Spinal cord (tissue), 9 donors: ENCODE measurements at regions not wholly inside any gene's neighbourhood (a gene's known extent, or its start where the extent isn't known, plus 50 kb on each side); places are given as distances from the start of the nearest gene placed in this dataset.
A peak's percentile ranks its signal among the peaks of the same experiment; 100 is the strongest.
"Not testable (repeated sequence)": the region's sequence is repeated elsewhere in the genome, so short reads cannot be mapped to it uniquely, and the experiment has no call there.

Source experiments
- DNase-seq, 6 donors: peaks; one replicate each; pipeline versions ENCODE4 v3.0.0 to v3.0.0-alpha.2; 2013 to 2015; ENCODE audit warnings: low spot score in 6 of 6, low read depth in 4 of 6
- H3K27ac ChIP-seq: one replicate; pipeline ENCODE4 v1.5.1; 2013; ENCODE audit warnings: low read depth, low read length, control low read depth
- H3K27me3 ChIP-seq: one replicate; pipeline ENCODE4 v1.6.1; 2013; ENCODE audit warnings: low read length; ENCODE audit not compliant: control insufficient read depth, insufficient read depth
- H3K36me3 ChIP-seq: one replicate; pipeline ENCODE4 v1.6.1; 2013; ENCODE audit warnings: low read length; ENCODE audit not compliant: control insufficient read depth, insufficient read depth
- H3K4me1 ChIP-seq: one replicate; pipeline ENCODE4 v1.6.1; 2013; ENCODE audit warnings: low read length; ENCODE audit not compliant: control insufficient read depth, insufficient read depth
- H3K4me3 ChIP-seq: one replicate; pipeline ENCODE4 v1.5.1; 2013; ENCODE audit warnings: low read depth, low read length, control low read depth
- H3K9me3 ChIP-seq: one replicate; pipeline ENCODE4 v1.6.1; 2013; ENCODE audit warnings: low read length; ENCODE audit not compliant: control insufficient read depth, insufficient read depth
- WGBS: methylation state at CpG from one replicate; pipeline ENCODE4 v1.1.5; 2013; ENCODE audit warnings: missing lambda C conversion rate; ENCODE audit not compliant: insufficient coverage; 5-methylcytosine and 5-hydroxymethylcytosine counted together
- donor health status: healthy.

GRCh38 chr2:91536549-91537263, 2845.2 kb downstream of the RPIA start:
- not testable (repeated sequence) for DNase-seq

GRCh38 chr2:91549316-91549715, 2857.8 kb downstream of the RPIA start:
- H3K9me3 ChIP-seq, H3K27ac ChIP-seq, H3K4me1 ChIP-seq, H3K36me3 ChIP-seq, H3K4me3 ChIP-seq, H3K27me3 ChIP-seq: not testable (repeated sequence)
- 77% methylated on average over 6 of the region's 6 CpGs for WGBS
- DNase-seq = peak in 1 of 6 donors; percentile 0

More at GRCh38 chr2:91536549-91537263, 2845.2 kb downstream of the RPIA start:
- WGBS = 87% methylated on average over 4 of the region's 17 CpGs
- H3K36me3 ChIP-seq, H3K4me3 ChIP-seq, H3K4me1 ChIP-seq, H3K9me3 ChIP-seq, H3K27ac ChIP-seq, H3K27me3 ChIP-seq: not testable (repeated sequence)

- not testable (repeated sequence) for H3K4me1 ChIP-seq, H3K27ac ChIP-seq, H3K36me3 ChIP-seq, H3K4me3 ChIP-seq, H3K9me3 ChIP-seq, DNase-seq, H3K27me3 ChIP-seq
Observed at GRCh38 chr2:91558234-91558633, 2866.8 kb downstream of the RPIA start.

GRCh38 chr2:91559269-91559668, 2867.8 kb downstream of the RPIA start:
- no CpG with 5 or more reads among the region's 1 CpG for WGBS
- not testable (repeated sequence) for H3K4me3 ChIP-seq, H3K9me3 ChIP-seq, DNase-seq, H3K27ac ChIP-seq, H3K36me3 ChIP-seq, H3K4me1 ChIP-seq, H3K27me3 ChIP-seq

- not testable (repeated sequence) for H3K27me3 ChIP-seq, H3K36me3 ChIP-seq, H3K4me1 ChIP-seq, DNase-seq, H3K4me3 ChIP-seq, H3K9me3 ChIP-seq, H3K27ac ChIP-seq
Observed at GRCh38 chr2:91559886-91560614, 2868.6 kb downstream of the RPIA start.

GRCh38 chr2:91562184-91562583, 2870.7 kb downstream of the RPIA start:
- not testable (repeated sequence) for H3K4me3 ChIP-seq, H3K27me3 ChIP-seq, DNase-seq, H3K36me3 ChIP-seq, H3K27ac ChIP-seq, H3K4me1 ChIP-seq, H3K9me3 ChIP-seq
- no CpG with 5 or more reads among the region's 2 CpGs for WGBS

GRCh38 chr2:91564700-91565099, 2873.2 kb downstream of the RPIA start:
- H3K4me3 ChIP-seq, DNase-seq, H3K9me3 ChIP-seq, H3K27ac ChIP-seq, H3K36me3 ChIP-seq, H3K4me1 ChIP-seq, H3K27me3 ChIP-seq: not testable (repeated sequence)
- WGBS = 79% methylated on average over 3 of the region's 3 CpGs

GRCh38 chr2:91565689-91566430, 2874.4 kb downstream of the RPIA start:
- H3K36me3 ChIP-seq, H3K4me3 ChIP-seq, H3K4me1 ChIP-seq, H3K27ac ChIP-seq, DNase-seq, H3K9me3 ChIP-seq, H3K27me3 ChIP-seq: not testable (repeated sequence)
- WGBS = 60% methylated on average over 1 of the region's 7 CpGs

GRCh38 chr2:91566611-91567010, 2875.1 kb downstream of the RPIA start:
- no CpG with 5 or more reads among the region's 8 CpGs for WGBS
- not testable (repeated sequence) for H3K4me3 ChIP-seq, H3K9me3 ChIP-seq, H3K4me1 ChIP-seq, H3K36me3 ChIP-seq, DNase-seq, H3K27ac ChIP-seq, H3K27me3 ChIP-seq
